Stimulated activated CD8-positive, alpha-beta memory T cell treated with anti-CD3 and anti-CD28 coated beads, Interleukin-4, amount 100 ng/mL, for 48 hours (primary cell): ENCODE measurements at regions not wholly inside any gene's neighbourhood (a gene's known extent, or its start where the extent isn't known, plus 50 kb on each side); places are given as distances from the start of the nearest gene placed in this dataset.

ENCODE experiments used
- DNase-seq: peaks from one replicate; pipeline ENCODE4 v3.0.0-alpha.2; 2020

DNA sequence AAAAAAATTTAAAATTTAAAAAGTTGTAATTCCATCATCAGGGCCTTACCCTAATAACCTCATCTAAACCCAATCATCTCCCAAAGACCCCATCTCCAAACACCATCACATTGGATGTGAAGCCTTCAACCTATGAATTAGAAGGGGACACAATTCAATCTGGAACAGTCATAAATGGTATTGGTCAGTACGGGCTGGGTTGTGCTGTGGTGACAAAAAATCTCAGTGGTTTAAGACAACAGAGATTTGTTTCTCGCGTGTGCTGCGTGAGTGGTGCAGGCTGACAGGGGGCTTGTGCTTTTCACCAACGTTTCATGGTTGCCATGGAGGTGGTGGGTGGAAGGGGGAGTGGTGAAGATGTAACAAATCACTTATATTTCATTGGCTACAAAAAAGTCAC, 174.5 kb downstream of the INHBB start:
- DNase-seq = no peak

- peak; percentile 72 for DNase-seq
Measured at GRCh38 chr2:120520929-120521912, 175.3 kb downstream of the INHBB start.

DNA sequence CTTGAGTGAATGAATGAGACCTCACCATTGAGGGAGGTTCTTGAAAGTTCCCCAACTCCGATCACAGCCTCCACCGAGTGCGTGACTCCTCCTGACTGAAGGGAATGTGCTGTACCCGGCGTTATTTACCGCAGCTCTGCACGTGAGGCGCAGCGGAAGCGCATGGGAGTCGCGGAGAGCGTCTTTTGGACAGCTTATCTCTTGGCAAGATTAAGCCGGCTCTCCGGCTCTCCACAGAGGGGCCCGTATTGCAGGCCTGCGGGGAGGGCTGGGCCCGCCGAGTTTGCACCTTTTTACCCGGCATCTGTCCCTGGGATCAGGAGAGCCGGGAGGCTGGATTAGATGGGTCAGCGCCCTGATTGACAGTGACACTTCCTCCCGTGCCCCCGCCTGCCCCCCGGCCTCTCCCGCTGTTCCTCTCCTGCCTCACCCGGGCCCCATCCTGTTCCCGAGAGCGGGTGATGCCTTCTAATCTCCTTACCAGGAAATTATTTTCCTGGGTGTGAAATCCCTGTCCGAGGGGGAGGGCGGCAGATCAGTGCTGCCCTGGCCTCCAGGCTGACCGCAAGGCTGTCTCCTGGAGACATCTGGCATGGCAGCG, 176.3 kb downstream of the INHBB start:
- no peak for DNase-seq

DNA sequence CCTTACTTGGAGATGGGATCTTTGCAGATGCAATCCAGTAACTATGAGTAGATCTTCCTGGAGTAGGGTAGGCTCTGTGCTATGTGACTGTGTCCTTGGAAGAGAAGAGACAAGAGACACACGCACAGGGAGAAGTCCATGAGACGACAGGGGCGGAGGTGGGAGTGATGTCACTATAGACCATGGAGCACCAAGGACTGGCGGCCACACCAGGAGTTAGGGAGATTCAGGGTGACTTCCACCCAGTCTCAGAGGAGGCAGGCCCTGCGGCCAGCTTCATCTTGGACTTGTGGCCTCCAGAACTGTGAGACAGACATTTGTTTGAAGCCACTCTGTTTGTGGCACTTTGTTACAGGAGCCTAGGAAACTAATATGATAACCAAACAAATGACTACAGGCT, 177.8 kb downstream of the INHBB start:
- no peak for DNase-seq

DNA sequence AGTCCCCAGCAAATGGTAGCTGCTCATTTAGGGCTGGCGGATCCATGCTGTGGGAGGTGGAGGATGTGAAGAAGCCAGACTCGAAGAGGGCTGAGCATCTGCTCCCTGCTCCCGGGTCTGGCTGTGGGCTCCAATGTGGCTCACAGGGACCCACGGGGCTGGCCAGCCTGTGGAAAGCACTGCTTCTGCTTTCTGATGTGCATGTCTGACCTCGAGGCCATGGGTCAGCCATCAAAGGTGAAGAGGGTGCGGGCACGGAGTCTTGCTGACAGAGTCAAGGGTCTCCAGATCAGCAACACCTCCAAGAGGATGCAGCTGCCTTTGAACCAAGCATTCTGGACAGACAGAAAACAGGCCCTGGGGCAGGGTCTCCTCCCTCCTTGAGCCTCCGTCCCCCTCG, 178.2 kb downstream of the INHBB start:
- DNase-seq = no peak

GRCh38 chr2:120525056-120526046, 179.4 kb downstream of the INHBB start:
- no peak for DNase-seq

GRCh38 chr2:120526047-120526562, 180.2 kb downstream of the INHBB start:
- no peak for DNase-seq

- no peak for DNase-seq
Measured at GRCh38 chr2:120526997-120527945, 181.3 kb downstream of the INHBB start.

GRCh38 chr2:120528051-120528692, 182.2 kb downstream of the INHBB start:
- no peak for DNase-seq

GRCh38 chr2:120528693-120529076, 182.7 kb downstream of the INHBB start:
- DNase-seq = no peak

- DNase-seq = no peak
Measured at GRCh38 chr2:120530781-120531180, 184.8 kb downstream of the INHBB start.

GRCh38 chr2:120531365-120531764, 185.4 kb downstream of the INHBB start:
- no peak for DNase-seq

GRCh38 chr2:120531863-120532600, 186.1 kb downstream of the INHBB start:
- DNase-seq = no peak

DNA sequence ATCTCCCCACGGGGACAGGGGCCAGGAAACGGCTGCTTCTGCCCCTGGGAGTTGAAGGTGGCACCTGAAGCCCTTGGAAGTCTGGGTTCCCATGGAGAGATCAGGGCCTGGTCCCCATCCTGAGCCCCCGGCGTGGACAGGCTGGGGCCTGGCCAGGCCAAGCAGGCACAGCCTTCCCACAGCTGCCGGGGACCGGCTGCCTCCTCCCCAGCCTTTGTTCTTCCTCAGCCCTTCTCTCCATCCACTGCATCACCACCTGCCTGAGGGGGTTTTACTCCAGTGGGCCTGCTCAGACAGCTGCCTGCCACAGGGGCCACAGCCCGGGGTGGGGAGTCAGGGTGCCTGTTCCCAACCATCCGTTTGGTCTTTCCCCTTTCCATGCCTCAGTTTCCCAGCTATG, 187.7 kb downstream of the INHBB start:
- no peak for DNase-seq

DNA sequence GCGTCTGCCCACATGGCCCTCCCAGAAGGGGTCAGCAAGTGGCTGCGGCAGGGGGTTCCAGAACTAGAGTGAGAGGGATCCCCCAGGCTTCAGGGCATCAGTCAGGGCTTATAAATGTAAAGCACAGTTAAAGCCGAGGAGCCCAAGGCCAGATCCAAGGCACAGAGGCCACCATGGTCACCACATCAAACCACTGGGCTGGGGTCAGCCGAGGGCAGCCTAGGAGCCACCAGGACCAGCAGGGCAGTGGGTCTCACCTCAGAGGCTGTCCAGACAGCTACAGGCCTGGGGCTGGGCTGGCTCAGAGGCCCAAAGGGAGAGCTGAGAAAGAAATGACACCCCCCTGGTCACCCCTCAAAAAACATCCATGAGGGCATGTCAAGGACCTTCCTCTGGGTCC, 188.5 kb downstream of the INHBB start:
- no peak for DNase-seq

GRCh38 chr2:120535081-120535480, 189.1 kb downstream of the INHBB start:
- no peak for DNase-seq

- DNase-seq = no peak
Measured at GRCh38 chr2:120536141-120536540, 190.2 kb downstream of the INHBB start.

- DNase-seq = no peak
Measured at GRCh38 chr2:120538691-120539423, 192.9 kb downstream of the INHBB start.

GRCh38 chr2:120539424-120539936, 193.5 kb downstream of the INHBB start:
- no peak for DNase-seq
